ENCODE measurements at regions not wholly inside any gene's neighbourhood (a gene's known extent, or its start where the extent isn't known, plus 50 kb on each side); places are given as distances from the start of the nearest gene placed in this dataset.

GRCh38 chr9:706073-706472, 135.4 kb upstream of the DMRT1 start:
- Histone ChIP-seq H3K27ac (ENCODE audit: low read depth in 1 of 2, low read length in 2 of 2) (peak overlapping the region; percentile 94), H3K9ac (ENCODE audit: low read depth in 1 of 2, low read length in 2 of 2) (peak overlapping the region; percentile 80 to 97), H3K27me3 (ENCODE audit: control insufficient read depth in 4 of 4, insufficient read depth in 4 of 4, low read length in 3 of 4) (no peaks in the 10 kb centered on the region), H3K9me3 (ENCODE audit: control insufficient read depth in 4 of 4, low read length in 3 of 4) (no peaks in the 10 kb centered on the region), H3K4me1 (ENCODE audit: control insufficient read depth in 4 of 4, insufficient read depth in 4 of 4, low read length in 3 of 4) (peaks cover 5 to 64% (median 35%) of the 10 kb centered on the region in 4 donors), H3K4me3 (ENCODE audit: low read depth in 1 of 3, low read length in 3 of 3) (peak overlapping the region in 2 of 3 donors; percentile 58 to 83), H3K36me3 (ENCODE audit: control insufficient read depth in 4 of 4, insufficient read depth in 3 of 4, low read depth in 1 of 4, low read length in 3 of 4) (peaks cover under 1 to 6% (median 4%) of the 10 kb centered on the region in 4 donors)
- TF ChIP-seq FOXA1 (IDR thresholded peaks at IDR 0.05) (no peak), NR2F2 (IDR thresholded peaks at IDR 0.05) (peak; percentile 18), CTCF (IDR thresholded peaks at IDR 0.05; ENCODE audit: low read depth, low read length, missing input control) (no peak), FOXA2 (IDR thresholded peaks at IDR 0.05) (no peak), TAF1 (conservative IDR thresholded peaks at IDR 0.05) (no peak), SP1 (IDR thresholded peaks at IDR 0.05) (peak; percentile 70), HNF4A (conservative IDR thresholded peaks at IDR 0.05) (peak; percentile 91 to 92), EGR1 (IDR thresholded peaks at IDR 0.05; ENCODE audit: low read depth in 2 of 2) (no peak), RAD21 (IDR thresholded peaks at IDR 0.05) (peak; percentile 13 to 20), REST (IDR thresholded peaks at IDR 0.05) (peak; percentile 34), MAX (IDR thresholded peaks at IDR 0.05) (no peak), GABPA (IDR thresholded peaks at IDR 0.05 in 1 of 2, conservative IDR thresholded peaks at IDR 0.05 in 1 of 2) (no peak), RXRA (IDR thresholded peaks at IDR 0.05) (peak; percentile 69 to 77), HNF4G (IDR thresholded peaks at IDR 0.05) (peak; percentile 72), ATF3 (IDR thresholded peaks at IDR 0.05) (no peak), JUND (IDR thresholded peaks at IDR 0.05) (peak; percentile 32 to 52), YY1 (IDR thresholded peaks at IDR 0.05) (peak; percentile 18), ZBTB33 (IDR thresholded peaks at IDR 0.05) (no peak)
- 15% methylated on average over 2 of the region's 2 CpGs for WGBS
- no peak for DNase-seq (ENCODE audit: low spot score)
